GM12875 (cell line): ENCODE measurements at regions not wholly inside any gene's neighbourhood (a gene's known extent, or its start where the extent isn't known, plus 50 kb on each side); places are given as distances from the start of the nearest gene placed in this dataset.
A peak's percentile ranks its signal among the peaks of the same experiment; 100 is the strongest.

Source experiments
- H3K4me3 ChIP-seq: one replicate; pipeline ENCODE4 v1.5.1; 2011; ENCODE audit warnings: low read depth, low read length, control low read depth
- CTCF ChIP-seq: IDR thresholded peaks from 2 replicates; pipeline ENCODE4 v1.5.1; 2011; ENCODE audit warnings: low read depth, mild to moderate bottlenecking, control low read depth, inconsistent platforms, low read length, moderate library complexity, borderline replicate concordance; ENCODE audit not compliant: insufficient read depth

GRCh38 chr16:48745541-48745940 is 135.6 kb upstream of the N4BP1 start:
- TF ChIP-seq CTCF = no peak
- H3K4me3 ChIP-seq = no peak overlapping the region

GRCh38 chr16:48740964-48741363 is 131.0 kb upstream of the N4BP1 start:
- H3K4me3 ChIP-seq = no peak overlapping the region
- TF ChIP-seq CTCF = no peak

GRCh38 chr16:48734220-48734619 is 124.2 kb upstream of the N4BP1 start:
- no peak overlapping the region for H3K4me3 ChIP-seq
- TF ChIP-seq CTCF = no peak

- TF ChIP-seq CTCF = no peak
- no peak overlapping the region for H3K4me3 ChIP-seq
Observed at GRCh38 chr16:48704710-48705109, 94.7 kb upstream of the N4BP1 start.

GRCh38 chr16:48687421-48688038 is 77.5 kb upstream of the N4BP1 start:
- H3K4me3 ChIP-seq = no peak overlapping the region
- TF ChIP-seq CTCF = peak; percentile 64

- H3K4me3 ChIP-seq = no peak overlapping the region
- TF ChIP-seq CTCF = no peak
Observed at GRCh38 chr16:48684148-48684547, 74.2 kb upstream of the N4BP1 start.

GRCh38 chr16:48682971-48683370 is 73.0 kb upstream of the N4BP1 start:
- H3K4me3 ChIP-seq = no peak overlapping the region
- no peak for TF ChIP-seq CTCF
